ENCODE measurements at regions not wholly inside any gene's neighbourhood (a gene's known extent, or its start where the extent isn't known, plus 50 kb on each side); places are given as distances from the start of the nearest gene placed in this dataset.

GRCh38 chr6:43987838-43988439 lies 139.3 kb downstream of the MRPL14 start:
- TF ChIP-seq, protein P1, sequence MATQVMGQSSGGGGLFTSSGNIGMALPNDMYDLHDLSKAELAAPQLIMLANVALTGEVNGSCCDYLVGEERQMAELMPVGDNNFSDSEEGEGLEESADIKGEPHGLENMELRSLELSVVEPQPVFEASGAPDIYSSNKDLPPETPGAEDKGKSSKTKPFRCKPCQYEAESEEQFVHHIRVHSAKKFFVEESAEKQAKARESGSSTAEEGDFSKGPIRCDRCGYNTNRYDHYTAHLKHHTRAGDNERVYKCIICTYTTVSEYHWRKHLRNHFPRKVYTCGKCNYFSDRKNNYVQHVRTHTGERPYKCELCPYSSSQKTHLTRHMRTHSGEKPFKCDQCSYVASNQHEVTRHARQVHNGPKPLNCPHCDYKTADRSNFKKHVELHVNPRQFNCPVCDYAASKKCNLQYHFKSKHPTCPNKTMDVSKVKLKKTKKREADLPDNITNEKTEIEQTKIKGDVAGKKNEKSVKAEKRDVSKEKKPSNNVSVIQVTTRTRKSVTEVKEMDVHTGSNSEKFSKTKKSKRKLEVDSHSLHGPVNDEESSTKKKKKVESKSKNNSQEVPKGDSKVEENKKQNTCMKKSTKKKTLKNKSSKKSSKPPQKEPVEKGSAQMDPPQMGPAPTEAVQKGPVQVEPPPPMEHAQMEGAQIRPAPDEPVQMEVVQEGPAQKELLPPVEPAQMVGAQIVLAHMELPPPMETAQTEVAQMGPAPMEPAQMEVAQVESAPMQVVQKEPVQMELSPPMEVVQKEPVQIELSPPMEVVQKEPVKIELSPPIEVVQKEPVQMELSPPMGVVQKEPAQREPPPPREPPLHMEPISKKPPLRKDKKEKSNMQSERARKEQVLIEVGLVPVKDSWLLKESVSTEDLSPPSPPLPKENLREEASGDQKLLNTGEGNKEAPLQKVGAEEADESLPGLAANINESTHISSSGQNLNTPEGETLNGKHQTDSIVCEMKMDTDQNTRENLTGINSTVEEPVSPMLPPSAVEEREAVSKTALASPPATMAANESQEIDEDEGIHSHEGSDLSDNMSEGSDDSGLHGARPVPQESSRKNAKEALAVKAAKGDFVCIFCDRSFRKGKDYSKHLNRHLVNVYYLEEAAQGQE (IDR thresholded peaks at IDR 0.05; ENCODE audit: insufficient read depth in 1 of 2, low read depth in 2 of 2, low read length in 1 of 2) = no peak
- TF ChIP-seq, protein P2, sequence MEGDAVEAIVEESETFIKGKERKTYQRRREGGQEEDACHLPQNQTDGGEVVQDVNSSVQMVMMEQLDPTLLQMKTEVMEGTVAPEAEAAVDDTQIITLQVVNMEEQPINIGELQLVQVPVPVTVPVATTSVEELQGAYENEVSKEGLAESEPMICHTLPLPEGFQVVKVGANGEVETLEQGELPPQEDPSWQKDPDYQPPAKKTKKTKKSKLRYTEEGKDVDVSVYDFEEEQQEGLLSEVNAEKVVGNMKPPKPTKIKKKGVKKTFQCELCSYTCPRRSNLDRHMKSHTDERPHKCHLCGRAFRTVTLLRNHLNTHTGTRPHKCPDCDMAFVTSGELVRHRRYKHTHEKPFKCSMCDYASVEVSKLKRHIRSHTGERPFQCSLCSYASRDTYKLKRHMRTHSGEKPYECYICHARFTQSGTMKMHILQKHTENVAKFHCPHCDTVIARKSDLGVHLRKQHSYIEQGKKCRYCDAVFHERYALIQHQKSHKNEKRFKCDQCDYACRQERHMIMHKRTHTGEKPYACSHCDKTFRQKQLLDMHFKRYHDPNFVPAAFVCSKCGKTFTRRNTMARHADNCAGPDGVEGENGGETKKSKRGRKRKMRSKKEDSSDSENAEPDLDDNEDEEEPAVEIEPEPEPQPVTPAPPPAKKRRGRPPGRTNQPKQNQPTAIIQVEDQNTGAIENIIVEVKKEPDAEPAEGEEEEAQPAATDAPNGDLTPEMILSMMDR (IDR thresholded peaks at IDR 0.05) = no peak
- no peak for TF ChIP-seq POLR2AphosphoS5 (IDR thresholded peaks at IDR 0.05; ENCODE audit: low read depth, low read length)

Measured in Panc1 (cell line).